PC-3 (cell line): ENCODE measurements at regions not wholly inside any gene's neighbourhood (a gene's known extent, or its start where the extent isn't known, plus 50 kb on each side); places are given as distances from the start of the nearest gene placed in this dataset.

Source experiments
- ATAC-seq: fragments of 200-7000 bp; cut with Tn5 transposase; 2 replicates; pipeline ENCODE4 v1.9.1; 2020; ENCODE audit warnings: mild to moderate bottlenecking, moderate library complexity
- BruUV-seq: library from RNA; stranded (reverse); fragments of 400-500 nt; replicated peaks from 2 replicates; lab custom pipeline; 2021; lab: Mats Ljungman, UMichigan
- CTCF ChIA-PET: fragments of 300-600 bp; sonication (Branson Sonifier 250); formaldehyde crosslinking; loops from one replicate; lab custom pipeline; 2022; ENCODE audit warnings: antibody characterized with exemption; lab: Charles Lee
- POLR2A ChIA-PET: fragments of 300-600 bp; sonication (Branson Sonifier 250); formaldehyde crosslinking; loops from one replicate; lab custom pipeline; 2022; ENCODE audit warnings: antibody characterized with exemption; ENCODE audit not compliant: unreplicated experiment; lab: Charles Lee
- DNase-seq: peaks from one replicate; pipeline ENCODE4 v3.0.0-alpha.2; 2015
- H2AFZ ChIP-seq: fragments of 300-600 bp; sonication (generic); 2 replicates; pipeline ENCODE4 v1.6.0; 2016; ENCODE audit warnings: antibody characterized with exemption, low read length
- H3F3A ChIP-seq: fragments of 300-600 bp; sonication (generic); one replicate; pipeline ENCODE4 v1.6.0; 2017; ENCODE audit warnings: antibody characterized with exemption, low read length, control low read depth, mild to moderate bottlenecking; ENCODE audit not compliant: unreplicated experiment
- H3K27ac ChIP-seq: fragments of 300-600 bp; sonication (generic); 2 replicates; pipeline ENCODE4 v1.5.1; 2016; ENCODE audit warnings: mild to moderate bottlenecking, low read length
- H3K27me3 ChIP-seq: fragments of 300-600 bp; sonication (generic); 2 replicates; pipeline ENCODE4 v1.6.1; 2016; ENCODE audit warnings: low read length, mixed read lengths
- H3K36me3 ChIP-seq: fragments of 300-600 bp; sonication (generic); 2 replicates; pipeline ENCODE4 v1.6.1; 2016; ENCODE audit warnings: low read depth, mixed run types, low read length, mixed read lengths
- H3K4me1 ChIP-seq: fragments of 300-600 bp; sonication (generic); 2 replicates; pipeline ENCODE4 v1.5.1; 2016; ENCODE audit warnings: low read length; ENCODE audit not compliant: insufficient read depth
- H3K4me2 ChIP-seq: fragments of 300-600 bp; sonication (generic); 2 replicates; pipeline ENCODE4 v1.6.0; 2016; ENCODE audit warnings: low read length
- H3K4me3 ChIP-seq: fragments of 300-600 bp; sonication (generic); 2 replicates; pipeline ENCODE4 v1.5.1; 2016; ENCODE audit warnings: mild to moderate bottlenecking, low read length, mixed read lengths
- H3K79me2 ChIP-seq: fragments of 300-600 bp; sonication (generic); 2 replicates; pipeline ENCODE4 v1.6.1; 2017; ENCODE audit warnings: low read length, mixed read lengths
- H3K9ac ChIP-seq: fragments of 300-600 bp; sonication (generic); 2 replicates; pipeline ENCODE4 v1.6.0; 2016; ENCODE audit warnings: mild to moderate bottlenecking, low read length
- H3K9me2 ChIP-seq: fragments of 300-600 bp; sonication (generic); replicated peaks from 2 replicates; pipeline ENCODE4 v1.6.1; 2016; ENCODE audit warnings: mixed run types, low read length, mixed read lengths
- H3K9me3 ChIP-seq: fragments of 300-600 bp; sonication (generic); 2 replicates; pipeline ENCODE4 v1.6.1; 2016; ENCODE audit warnings: low read length, mixed read lengths
- H4K20me1 ChIP-seq: fragments of 300-600 bp; sonication (generic); 2 replicates; pipeline ENCODE4 v1.6.1; 2016; ENCODE audit warnings: low read length, mixed read lengths
- EZH2 ChIP-seq: fragments of 300-600 bp; sonication (generic); IDR thresholded peaks from one replicate; pipeline ENCODE4 v1.6.1; 2017; ENCODE audit warnings: antibody characterized with exemption, mild to moderate bottlenecking, low read length; ENCODE audit not compliant: unreplicated experiment
- EZH2phosphoT487 ChIP-seq: fragments of 300-600 bp; sonication (generic); IDR thresholded peaks from 2 replicates; pipeline ENCODE4 v1.6.1; 2018; ENCODE audit warnings: mild to moderate bottlenecking, antibody characterized with exemption, low read length, borderline replicate concordance
- intact Hi-C: fragments of 100-400 bp; cut with micrococcal nuclease; formaldehyde crosslinking; loops from 2 replicates; pipeline ENCODE4 v1.9.0; 2023
- TF ChIP-seq, protein P1 (sequence below): fragments of 300-600 bp; sonication (generic); conservative IDR thresholded peaks from 2 replicates; pipeline ENCODE4 v1.5.1; 2017; ENCODE audit warnings: antibody characterized with exemption, low read depth, mild to moderate bottlenecking, low read length

DNA sequence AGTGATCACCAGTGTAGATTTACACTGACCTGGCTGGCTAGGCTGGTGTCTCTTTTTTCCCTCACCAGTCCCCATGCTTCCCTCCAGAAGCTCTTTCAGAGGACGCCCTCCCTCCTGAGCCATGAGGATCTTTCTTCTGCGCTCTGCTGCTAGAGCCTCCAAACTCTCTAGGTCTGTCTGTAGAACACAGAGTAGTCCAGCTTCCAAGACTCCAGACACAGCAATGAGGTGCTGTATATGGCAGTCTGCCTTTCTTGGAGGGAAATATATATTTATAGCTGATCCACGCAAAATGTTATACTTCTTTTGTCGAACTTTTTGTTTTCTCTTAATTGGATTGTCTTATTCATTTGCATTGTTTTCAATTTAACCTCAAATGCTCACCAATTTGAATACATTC, 1121.8 kb downstream of the ROBO2 start:
- H3K9me3 ChIP-seq: no peaks in the 10 kb centered on the region
- H3K36me3 ChIP-seq: no peaks in the 10 kb centered on the region
- no peaks in the 10 kb centered on the region for H3K9me2 ChIP-seq
- no peak overlapping the region for H3K4me3 ChIP-seq
- no peak overlapping the region for H3K9ac ChIP-seq
- no peaks in the 10 kb centered on the region for H3K27me3 ChIP-seq
- no peak overlapping the region for H3K4me2 ChIP-seq
- POLR2A ChIA-PET: no interaction called here
- no peaks in the 10 kb centered on the region for H3K79me2 ChIP-seq
- H4K20me1 ChIP-seq: no peaks in the 10 kb centered on the region
- TF ChIP-seq, protein P1, sequence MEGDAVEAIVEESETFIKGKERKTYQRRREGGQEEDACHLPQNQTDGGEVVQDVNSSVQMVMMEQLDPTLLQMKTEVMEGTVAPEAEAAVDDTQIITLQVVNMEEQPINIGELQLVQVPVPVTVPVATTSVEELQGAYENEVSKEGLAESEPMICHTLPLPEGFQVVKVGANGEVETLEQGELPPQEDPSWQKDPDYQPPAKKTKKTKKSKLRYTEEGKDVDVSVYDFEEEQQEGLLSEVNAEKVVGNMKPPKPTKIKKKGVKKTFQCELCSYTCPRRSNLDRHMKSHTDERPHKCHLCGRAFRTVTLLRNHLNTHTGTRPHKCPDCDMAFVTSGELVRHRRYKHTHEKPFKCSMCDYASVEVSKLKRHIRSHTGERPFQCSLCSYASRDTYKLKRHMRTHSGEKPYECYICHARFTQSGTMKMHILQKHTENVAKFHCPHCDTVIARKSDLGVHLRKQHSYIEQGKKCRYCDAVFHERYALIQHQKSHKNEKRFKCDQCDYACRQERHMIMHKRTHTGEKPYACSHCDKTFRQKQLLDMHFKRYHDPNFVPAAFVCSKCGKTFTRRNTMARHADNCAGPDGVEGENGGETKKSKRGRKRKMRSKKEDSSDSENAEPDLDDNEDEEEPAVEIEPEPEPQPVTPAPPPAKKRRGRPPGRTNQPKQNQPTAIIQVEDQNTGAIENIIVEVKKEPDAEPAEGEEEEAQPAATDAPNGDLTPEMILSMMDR: no peak
- TF ChIP-seq EZH2 (no peak), EZH2phosphoT487 (no peak)
- no peak overlapping the region for H2AFZ ChIP-seq
- H3F3A ChIP-seq: no peaks in the 10 kb centered on the region
- BruUV-seq: no TSS peak
- intact Hi-C loops: loop anchor here (10.0 kb wide), 1 partner anchor 817 kb away; no protein-coding TSS in a partner anchor
- DNase-seq: no peak
- no peak overlapping the region for H3K27ac ChIP-seq
- CTCF ChIA-PET: no interaction called here
- no peak for ATAC-seq
- H3K4me1 ChIP-seq: no peaks in the 10 kb centered on the region

DNA sequence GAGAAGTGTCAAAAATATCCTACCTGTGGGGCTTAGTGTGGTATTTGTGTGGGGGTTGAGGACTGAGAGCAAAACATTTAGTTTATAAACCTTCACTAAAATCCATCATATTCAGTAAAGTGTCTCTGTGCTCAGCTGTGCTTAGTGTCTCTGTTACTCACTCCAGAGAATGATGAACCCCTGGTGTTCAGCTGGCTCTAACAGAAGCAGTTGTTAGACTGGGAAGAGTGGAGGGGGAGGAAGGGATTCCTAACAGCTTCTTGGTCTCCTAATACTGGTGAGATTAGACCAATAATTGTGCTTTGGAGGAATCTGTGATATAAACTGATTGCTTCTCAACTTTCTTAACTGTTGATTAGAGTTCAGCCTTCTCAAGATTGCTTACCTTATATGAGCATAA, 1123.5 kb downstream of the ROBO2 start:
- Histone ChIP-seq H3F3A (no peaks in the 10 kb centered on the region), H3K36me3 (no peaks in the 10 kb centered on the region), H3K79me2 (no peaks in the 10 kb centered on the region), H3K4me1 (no peaks in the 10 kb centered on the region), H4K20me1 (no peaks in the 10 kb centered on the region), H3K9ac (no peak overlapping the region), H3K4me3 (no peak overlapping the region), H3K9me3 (no peaks in the 10 kb centered on the region), H3K4me2 (no peak overlapping the region), H3K9me2 (no peaks in the 10 kb centered on the region), H3K27me3 (no peaks in the 10 kb centered on the region), H2AFZ (peak overlapping the region; percentile 23; the same call in 1 of the 2 replicates), H3K27ac (no peak overlapping the region)
- no TSS peak for BruUV-seq
- CTCF ChIA-PET: no interaction called here
- intact Hi-C loops: loop anchor here (10.0 kb wide), 1 partner anchor 819 kb away; no protein-coding TSS in a partner anchor
- TF ChIP-seq, protein P1: no peak
- TF ChIP-seq EZH2phosphoT487 (no peak), EZH2 (no peak)
- POLR2A ChIA-PET: no interaction called here
- peak; percentile 69 for ATAC-seq
- no peak for DNase-seq

DNA sequence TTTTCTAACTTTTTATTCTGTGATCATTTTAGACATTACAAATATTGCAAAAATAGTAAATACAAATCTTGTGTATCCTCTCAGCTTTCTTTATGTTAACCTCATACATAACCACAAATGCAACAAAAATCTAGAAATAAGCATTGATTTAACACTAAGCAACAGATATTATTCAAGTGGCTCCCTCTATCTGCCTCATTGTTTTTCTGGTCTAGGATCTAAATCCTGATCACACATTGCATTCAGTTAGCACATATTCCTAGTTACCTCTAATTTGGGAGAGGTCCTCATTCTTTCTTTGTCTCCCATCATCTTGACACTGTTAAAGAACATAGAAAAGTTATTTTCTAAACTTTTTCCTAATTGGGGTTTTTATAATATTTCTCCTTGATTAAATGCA, 1126.0 kb downstream of the ROBO2 start:
- POLR2A ChIA-PET: interaction anchor here (0.6 kb wide), 1 partner anchor 723 kb away, joined by 4 read pairs; no protein-coding TSS in a partner anchor
- DNase-seq (peak; percentile 48), ATAC-seq (peak; percentile 62)
- Histone ChIP-seq H3K36me3 (no peaks in the 10 kb centered on the region), H2AFZ (no peak overlapping the region), H3K79me2 (no peaks in the 10 kb centered on the region), H3K27me3 (no peaks in the 10 kb centered on the region), H3K27ac (no peak overlapping the region), H3K9me3 (no peaks in the 10 kb centered on the region), H3K4me3 (no peak overlapping the region), H4K20me1 (no peaks in the 10 kb centered on the region), H3K9ac (no peak overlapping the region), H3K4me2 (no peak overlapping the region), H3K4me1 (no peaks in the 10 kb centered on the region), H3F3A (no peaks in the 10 kb centered on the region), H3K9me2 (no peaks in the 10 kb centered on the region)
- BruUV-seq: no TSS peak
- intact Hi-C loops: loop anchor here (10.0 kb wide), 1 partner anchor 821 kb away; no protein-coding TSS in a partner anchor
- TF ChIP-seq, protein P1: peak; percentile 72
- no peak for TF ChIP-seq EZH2
- TF ChIP-seq EZH2phosphoT487: no peak
- CTCF ChIA-PET: interaction anchor here (0.7 kb wide), 1 partner anchor 24 kb away, joined by 3 read pairs; no protein-coding TSS in a partner anchor
